WTC11 (cell line): ENCODE measurements at regions not wholly inside any gene's neighbourhood (a gene's known extent, or its start where the extent isn't known, plus 50 kb on each side); places are given as distances from the start of the nearest gene placed in this dataset.

Experiments
- ATAC-seq: fragments of 200-7000 bp; cut with Tn5 transposase; 2 replicates; pipeline ENCODE4 v1.10.0; 2021; ENCODE audit warnings: mild to moderate bottlenecking, moderate library complexity
- CTCF ChIA-PET: fragments of 300-600 bp; sonication (Branson Sonifier 250); formaldehyde crosslinking; loops from one replicate; lab custom pipeline; 2021; ENCODE audit warnings: antibody characterized with exemption; lab: Charles Lee
- POLR2A ChIA-PET: fragments of 350-600 bp; sonication (Branson Sonifier 250); formaldehyde crosslinking; loops from one replicate; lab custom pipeline; 2021; ENCODE audit warnings: antibody characterized with exemption; lab: Charles Lee
- DNase-seq: peaks from one replicate; pipeline ENCODE4 v3.0.0; 2021; ENCODE audit warnings: low spot score
- H3K27ac Mint-ChIP-seq: 2 replicates; pipeline ENCODE4 v1.8.0; 2021; ENCODE audit warnings: mixed read lengths
- H3K27me3 Mint-ChIP-seq: 2 replicates; pipeline ENCODE4 v1.8.0; 2021; ENCODE audit warnings: low read depth, mild to moderate bottlenecking, moderate library complexity, mixed read lengths
- H3K36me3 Mint-ChIP-seq: 2 replicates; pipeline ENCODE4 v1.8.0; 2021; ENCODE audit warnings: mixed read lengths
- H3K4me1 Mint-ChIP-seq: 2 replicates; pipeline ENCODE4 v1.8.0; 2022; ENCODE audit warnings: mixed read lengths
- H3K4me3 Mint-ChIP-seq: 2 replicates; pipeline ENCODE4 v1.8.0; 2021; ENCODE audit warnings: mild to moderate bottlenecking, moderate library complexity, mixed read lengths
- H3K9me3 Mint-ChIP-seq: 2 replicates; pipeline ENCODE4 v1.8.0; 2021; ENCODE audit warnings: mixed read lengths
- ATF1 ChIP-seq: sonication (generic); formaldehyde crosslinking; IDR thresholded peaks from 2 replicates; pipeline ENCODE4 v1.8.1; 2023; ENCODE audit warnings: mild to moderate bottlenecking, moderate library complexity, missing genetic modification reagents
- CREB1 ChIP-seq: sonication (generic); formaldehyde crosslinking; IDR thresholded peaks from 2 replicates; pipeline ENCODE4 v1.8.0; 2023; ENCODE audit warnings: mild to moderate bottlenecking, missing genetic modification reagents
- CTCF ChIP-seq: fragments of 200-600 bp; IDR thresholded peaks from 2 replicates; pipeline ENCODE4 v1.8.0; 2022; ENCODE audit warnings: antibody characterized with exemption
- E2F4 ChIP-seq: sonication (generic); formaldehyde crosslinking; IDR thresholded peaks from 2 replicates; pipeline ENCODE4 v1.8.1; 2022; ENCODE audit warnings: low read depth, mild to moderate bottlenecking, moderate library complexity, missing genetic modification reagents, borderline replicate concordance
- E2F5 ChIP-seq: sonication (generic); formaldehyde crosslinking; IDR thresholded peaks from 2 replicates; pipeline ENCODE4 v1.8.1; 2022; ENCODE audit warnings: mild to moderate bottlenecking, moderate library complexity, missing genetic modification reagents
- ELF4 ChIP-seq: sonication (generic); formaldehyde crosslinking; IDR thresholded peaks from 2 replicates; pipeline ENCODE4 v1.8.1; 2022; ENCODE audit warnings: low read depth, mild to moderate bottlenecking, moderate library complexity, missing genetic modification reagents
- FOXJ3 ChIP-seq: sonication (generic); formaldehyde crosslinking; IDR thresholded peaks from 2 replicates; pipeline ENCODE4 v1.9.0; 2021; ENCODE audit warnings: missing genetic modification reagents, mild to moderate bottlenecking, borderline replicate concordance
- FOXK1 ChIP-seq: sonication (generic); formaldehyde crosslinking; IDR thresholded peaks from 2 replicates; pipeline ENCODE4 v1.8.0; 2022; ENCODE audit warnings: mild to moderate bottlenecking, moderate library complexity, missing genetic modification reagents
- GABPB1 ChIP-seq: sonication (generic); formaldehyde crosslinking; IDR thresholded peaks from 2 replicates; pipeline ENCODE4 v1.8.1; 2023; ENCODE audit warnings: mild to moderate bottlenecking, missing genetic modification reagents
- IRF2 ChIP-seq: sonication (generic); formaldehyde crosslinking; IDR thresholded peaks from 2 replicates; pipeline ENCODE4 v1.8.0; 2022; ENCODE audit warnings: low read depth, missing genetic modification reagents, borderline replicate concordance
- NFE2L1 ChIP-seq: sonication (generic); formaldehyde crosslinking; IDR thresholded peaks from 2 replicates; pipeline ENCODE4 v1.8.1; 2023; ENCODE audit warnings: missing genetic modification reagents
- NR2C2 ChIP-seq: sonication (generic); formaldehyde crosslinking; IDR thresholded peaks from 2 replicates; pipeline ENCODE4 v1.8.0; 2022; ENCODE audit warnings: mild to moderate bottlenecking, missing genetic modification reagents
- PREB ChIP-seq: sonication (generic); formaldehyde crosslinking; IDR thresholded peaks from 2 replicates; pipeline ENCODE4 v1.8.1; 2022; ENCODE audit warnings: mild to moderate bottlenecking, missing genetic modification reagents, moderate library complexity, borderline replicate concordance
- USF2 ChIP-seq: sonication (generic); formaldehyde crosslinking; IDR thresholded peaks from 2 replicates; pipeline ENCODE4 v1.8.1; 2023; ENCODE audit warnings: mild to moderate bottlenecking, missing genetic modification reagents, moderate library complexity
- ZBTB21 ChIP-seq: sonication (generic); formaldehyde crosslinking; IDR thresholded peaks from 2 replicates; pipeline ENCODE4 v1.8.1; 2023; ENCODE audit warnings: mild to moderate bottlenecking, missing genetic modification reagents, borderline replicate concordance
- ZBTB43 ChIP-seq: sonication (generic); formaldehyde crosslinking; IDR thresholded peaks from 2 replicates; pipeline ENCODE4 v1.8.1; 2023; ENCODE audit warnings: mild to moderate bottlenecking, missing genetic modification reagents
- ZNF219 ChIP-seq: sonication (generic); formaldehyde crosslinking; IDR thresholded peaks from 2 replicates; pipeline ENCODE4 v1.8.0; 2023; ENCODE audit warnings: missing genetic modification reagents, mild to moderate bottlenecking, borderline replicate concordance
- ZNF317 ChIP-seq: sonication (generic); formaldehyde crosslinking; IDR thresholded peaks from 2 replicates; pipeline ENCODE4 v1.8.1; 2023; ENCODE audit warnings: low read depth, mild to moderate bottlenecking, moderate library complexity, missing genetic modification reagents, borderline replicate concordance
- ZNF671 ChIP-seq: fragments of 250-450 bp; sonication (Bioruptor Pico); IDR thresholded peaks from 2 replicates; pipeline ENCODE4 v1.8.0; 2021; ENCODE audit warnings: mild to moderate bottlenecking

GRCh38 chr9:7236186-7236585 is 478.4 kb downstream of the KDM4C start:
- Mint-ChIP-seq H3K4me1 (peaks cover 66% of the 10 kb centered on the region), H3K9me3 (0 out of 2 replicates have a peak, but pooled peaks cover 5% of the 10 kb centered on the region), H3K4me3 (no peak overlapping the region), H3K27me3 (no peaks in the 10 kb centered on the region; the same call in none of the 2 replicates), H3K27ac (no peak overlapping the region), H3K36me3 (peaks cover 4% of the 10 kb centered on the region; the same call in 1 of the 2 replicates)
- no peak for DNase-seq
- POLR2A ChIA-PET, result no interaction called here
- CTCF ChIA-PET, result interaction anchor here (1.3 kb wide), 1 partner anchor 24 kb away, joined by 3 read pairs; no protein-coding TSS in a partner anchor
- ATAC-seq, result no peak
- TF ChIP-seq CTCF (no peak), ZBTB43 (CRISPR knock-in tag) (no peak)

GRCh38 chr9:7234144-7234543 is 476.4 kb downstream of the KDM4C start:
- H3K36me3 Mint-ChIP-seq, result peaks cover 4% of the 10 kb centered on the region; the same call in 1 of the 2 replicates
- H3K4me3 Mint-ChIP-seq, result no peak overlapping the region
- TF ChIP-seq CTCF (peak; percentile 65), NFE2L1 (CRISPR knock-in tag) (no peak)
- peak; percentile 90 for ATAC-seq
- 0 out of 2 replicates have a peak, but pooled peaks cover 5% of the 10 kb centered on the region for H3K9me3 Mint-ChIP-seq
- ChIA-PET CTCF (interaction anchor here (0.6 to 2.4 kb wide), 69 partner anchors 10 to 1775 kb away, joined by 3 to 44 read pairs (median 5); no protein-coding TSS in a partner anchor), POLR2A (interaction anchor here (0.7 kb wide), 1 partner anchor 89 kb away, joined by 4 read pairs; no protein-coding TSS in a partner anchor)
- no peaks in the 10 kb centered on the region; the same call in none of the 2 replicates for H3K27me3 Mint-ChIP-seq
- no peak overlapping the region for H3K27ac Mint-ChIP-seq
- peaks cover 45% of the 10 kb centered on the region for H3K4me1 Mint-ChIP-seq
- peak; percentile 85 for DNase-seq

GRCh38 chr9:7229571-7229970 is 471.8 kb downstream of the KDM4C start:
- Mint-ChIP-seq H3K36me3 (no peaks in the 10 kb centered on the region), H3K27me3 (no peaks in the 10 kb centered on the region), H3K9me3 (peaks cover 4% of the 10 kb centered on the region; the same call in 1 of the 2 replicates), H3K4me1 (peaks cover 17% of the 10 kb centered on the region), H3K4me3 (no peak overlapping the region), H3K27ac (no peak overlapping the region)
- ATAC-seq (no peak), DNase-seq (no peak)
- POLR2A ChIA-PET, result no interaction called here
- CTCF ChIA-PET, result no interaction called here
- TF ChIP-seq IRF2 (CRISPR knock-in tag), result no peak
- no peak for TF ChIP-seq E2F5 (CRISPR knock-in tag)
- no peak for TF ChIP-seq ZNF671 (CRISPR knock-in tag)
- TF ChIP-seq NFE2L1 (CRISPR knock-in tag), result no peak
- TF ChIP-seq ZBTB21 (CRISPR knock-in tag), result no peak
- TF ChIP-seq ZNF317 (CRISPR knock-in tag), result no peak

- H3K27me3 Mint-ChIP-seq, result no peaks in the 10 kb centered on the region
- POLR2A ChIA-PET, result no interaction called here
- no peak overlapping the region for H3K27ac Mint-ChIP-seq
- ATAC-seq (no peak), DNase-seq (no peak)
- CTCF ChIA-PET, result no interaction called here
- peaks cover 4% of the 10 kb centered on the region; the same call in 1 of the 2 replicates for H3K9me3 Mint-ChIP-seq
- H3K4me3 Mint-ChIP-seq, result no peak overlapping the region
- H3K36me3 Mint-ChIP-seq, result no peaks in the 10 kb centered on the region
- H3K4me1 Mint-ChIP-seq, result peaks cover 17% of the 10 kb centered on the region
- TF ChIP-seq IRF2 (CRISPR knock-in tag) (no peak), ELF4 (CRISPR knock-in tag) (no peak), USF2 (CRISPR knock-in tag) (no peak), NR2C2 (CRISPR knock-in tag) (no peak), GABPB1 (CRISPR knock-in tag) (no peak), CREB1 (CRISPR knock-in tag) (no peak), E2F4 (no peak), ATF1 (CRISPR knock-in tag) (no peak), FOXJ3 (CRISPR knock-in tag) (no peak), PREB (CRISPR knock-in tag) (no peak), ZNF219 (CRISPR knock-in tag) (no peak), FOXK1 (CRISPR knock-in tag) (no peak)
These were observed 471.0 kb downstream of the KDM4C start for GRCh38 chr9:7228726-7229125.
